SK-N-SH (cell line): ENCODE measurements at regions not wholly inside any gene's neighbourhood (a gene's known extent, or its start where the extent isn't known, plus 50 kb on each side); places are given as distances from the start of the nearest gene placed in this dataset.

Source experiments
- CTCF ChIA-PET: fragments of 300-600, 350-600 bp; formaldehyde crosslinking; extraction: SDS; loops from one replicate; lab custom pipeline; 2021; lab: Yijun Ruan, JAX
- POLR2A ChIA-PET: fragments of 350-600 bp; sonication (Branson Sonifier 250); formaldehyde crosslinking; extraction: SDS; loops from one replicate; lab custom pipeline; 2020; ENCODE audit warnings: antibody characterized with exemption, inconsistent platforms; lab: Yijun Ruan, JAX
- DNase-seq: peaks from one replicate; pipeline ENCODE4 v3.0.0; 2012
- H2AFZ ChIP-seq: fragments of 200-600 bp; sonication (generic); 2 replicates; pipeline ENCODE4 v1.8.1; 2016; ENCODE audit warnings: antibody characterized with exemption, mild to moderate bottlenecking, low read depth
- H3F3A ChIP-seq: fragments of 200-600 bp; sonication (generic); replicated peaks from 2 replicates; pipeline ENCODE3; 2016; ENCODE audit warnings: antibody characterized with exemption, mild to moderate bottlenecking; ENCODE audit not compliant: insufficient read depth
- H3K27ac ChIP-seq, 2 experiments: fragments of 200-500 bp in 1 of 2; fragments of 200-600 bp in 1 of 2; sonication (Bioruptor generic) in 1 of 2; sonication (generic), shearing (Covaris generic) in 1 of 2; 2 replicates each; pipeline versions ENCODE4 v1.5.1 to v1.6.1; 2014 to 2016; ENCODE audit warnings: low read depth in 2 of 2, inconsistent platforms in 1 of 2, low read length in 1 of 2, mild to moderate bottlenecking in 1 of 2, mixed read lengths in 1 of 2
- H3K27me3 ChIP-seq: fragments of 200-600 bp; sonication (generic), shearing (Covaris generic); 2 replicates; pipeline ENCODE4 v1.6.1; 2016; ENCODE audit warnings: mixed run types; ENCODE audit not compliant: insufficient read depth
- H3K36me3 ChIP-seq, 2 experiments: fragments of 200-500 bp in 1 of 2; fragments of 200-600 bp in 1 of 2; sonication (Bioruptor generic) in 1 of 2; sonication (generic) in 1 of 2; replicated peaks in 1 of 2; 2 replicates each; pipeline versions ENCODE3 to v1.5.1; 2014 to 2016; ENCODE audit warnings: low read length in 1 of 2, mild to moderate bottlenecking in 1 of 2; ENCODE audit not compliant: insufficient read depth in 2 of 2, control insufficient read depth in 1 of 2
- H3K4me1 ChIP-seq, 2 experiments: fragments of 200-500 bp in 1 of 2; fragments of 200-600 bp in 1 of 2; sonication (Bioruptor generic) in 1 of 2; sonication (generic), shearing (Covaris generic) in 1 of 2; 2 replicates each; pipeline versions ENCODE4 v1.5.1 to v1.6.1; 2014 to 2016; ENCODE audit warnings: low read depth in 1 of 2, low read length in 1 of 2, mixed run types in 1 of 2; ENCODE audit not compliant: insufficient read depth in 2 of 2, control insufficient read depth in 1 of 2
- H3K4me2 ChIP-seq: fragments of 200-600 bp; sonication (generic), shearing (Covaris generic); 2 replicates; pipeline ENCODE4 v1.6.1; 2017; ENCODE audit warnings: mixed run types
- H3K4me3 ChIP-seq, 2 experiments: fragments of 200-500 bp in 1 of 2; fragments of 200-600 bp in 1 of 2; sonication (Bioruptor generic) in 1 of 2; sonication (generic), shearing (Covaris generic) in 1 of 2; 2 replicates each; pipeline versions ENCODE4 v1.5.1 to v1.8.1; 2014 to 2016; ENCODE audit warnings: low read depth in 2 of 2, inconsistent platforms in 1 of 2, low read length in 1 of 2, mild to moderate bottlenecking in 1 of 2, mixed read lengths in 1 of 2, moderate library complexity in 1 of 2
- H3K79me2 ChIP-seq: fragments of 200-600 bp; sonication (generic); 2 replicates; pipeline ENCODE4 v1.8.1; 2017; ENCODE audit warnings: mild to moderate bottlenecking; ENCODE audit not compliant: insufficient read depth
- H3K9ac ChIP-seq: fragments of 200-600 bp; sonication (generic); 2 replicates; pipeline ENCODE4 v1.6.1; 2017; ENCODE audit warnings: mixed run types
- H3K9me2 ChIP-seq: fragments of 200-600 bp; sonication (generic); 2 replicates; pipeline ENCODE4 v1.6.1; 2017; ENCODE audit warnings: mixed run types
- H3K9me3 ChIP-seq: fragments of 200-600 bp; sonication (generic); 2 replicates; pipeline ENCODE4 v1.6.1; 2017; ENCODE audit warnings: mixed run types, mild to moderate bottlenecking, moderate library complexity
- H4K20me1 ChIP-seq: fragments of 200-600 bp; sonication (generic); 2 replicates; pipeline ENCODE4 v1.6.1; 2017; ENCODE audit warnings: mild to moderate bottlenecking, mixed run types; ENCODE audit not compliant: insufficient read depth
- ELF1 ChIP-seq: IDR thresholded peaks from 2 replicates; pipeline ENCODE4 v1.4.0; 2012
- EP300 ChIP-seq, 2 experiments: IDR thresholded peaks; 2 replicates each; pipeline versions ENCODE4 v1.4.0 to v1.6.1; 2012; ENCODE audit warnings: borderline replicate concordance in 1 of 2, low read depth in 1 of 2, low read length in 1 of 2
- FOSL2 ChIP-seq: IDR thresholded peaks from 2 replicates; pipeline ENCODE4 v1.4.0; 2012; ENCODE audit warnings: low read depth, mild to moderate bottlenecking, moderate library complexity, borderline replicate concordance
- FOXJ3 ChIP-seq: sonication (generic); formaldehyde crosslinking; IDR thresholded peaks from 2 replicates; pipeline ENCODE4 v1.5.1; 2020; ENCODE audit warnings: mild to moderate bottlenecking, missing genetic modification reagents
- GABPA ChIP-seq: IDR thresholded peaks from 2 replicates; pipeline ENCODE4 v1.4.0; 2012; ENCODE audit warnings: low read depth, mild to moderate bottlenecking
- GATA2 ChIP-seq: sonication (generic); formaldehyde crosslinking; IDR thresholded peaks from 2 replicates; pipeline ENCODE4 v1.5.0; 2020; ENCODE audit warnings: mild to moderate bottlenecking, missing genetic modification reagents
- JUND ChIP-seq: IDR thresholded peaks from 2 replicates; pipeline ENCODE4 v1.4.0; 2012
- MEF2A ChIP-seq: IDR thresholded peaks from 2 replicates; pipeline ENCODE4 v1.4.0; 2012; ENCODE audit warnings: low read depth, borderline replicate concordance
- PBX3 ChIP-seq: IDR thresholded peaks from 2 replicates; pipeline ENCODE4; 2012
- RAD21 ChIP-seq: IDR thresholded peaks from 2 replicates; pipeline ENCODE4 v1.6.1; 2012; ENCODE audit warnings: mild to moderate bottlenecking, low read length
- RXRA ChIP-seq: IDR thresholded peaks from 2 replicates; pipeline ENCODE4 v1.4.0; 2012; ENCODE audit warnings: low read depth, mild to moderate bottlenecking, borderline replicate concordance
- SIN3A ChIP-seq: IDR thresholded peaks from 2 replicates; pipeline ENCODE4 v1.6.1; 2012; ENCODE audit warnings: low read depth, mild to moderate bottlenecking, low read length, moderate library complexity, borderline replicate concordance
- TAF1 ChIP-seq: IDR thresholded peaks from 2 replicates; pipeline ENCODE4 v1.6.1; 2012; ENCODE audit warnings: low read depth, mild to moderate bottlenecking, low read length, moderate library complexity, borderline replicate concordance
- YY1 ChIP-seq: IDR thresholded peaks from 2 replicates; pipeline ENCODE4 v1.4.0; 2012; ENCODE audit warnings: low read depth, mild to moderate bottlenecking
- WGBS: methylation state at CpG from one replicate; pipeline ENCODE4 v1.1.6; 2017; ENCODE audit warnings: low lambda C conversion rate; 5-methylcytosine and 5-hydroxymethylcytosine counted together

- H4K20me1 ChIP-seq = no peaks in the 10 kb centered on the region
- no peak overlapping the region for H3K4me2 ChIP-seq
- H3K27me3 ChIP-seq = no peaks in the 10 kb centered on the region
- no peaks in the 10 kb centered on the region for H3F3A ChIP-seq
- no peak overlapping the region for H2AFZ ChIP-seq
- H3K9ac ChIP-seq = no peak overlapping the region
- no peaks in the 10 kb centered on the region for H3K9me2 ChIP-seq
- no peaks in the 10 kb centered on the region for H3K79me2 ChIP-seq
- ChIA-PET CTCF (no interaction called here), POLR2A (no interaction called here)
- no peak overlapping the region for H3K27ac ChIP-seq
- TF ChIP-seq GABPA = no peak
- TF ChIP-seq PBX3 = no peak
- TF ChIP-seq SIN3A = no peak
- TF ChIP-seq JUND = no peak
- TF ChIP-seq YY1 = no peak
- TF ChIP-seq RXRA = no peak
- no peak for TF ChIP-seq ELF1
- no peak for TF ChIP-seq GATA2 (CRISPR knock-in tag)
- TF ChIP-seq EP300 (IDR thresholded peaks at IDR 0.05; ENCODE audit: borderline replicate concordance in 1 of 2, low read depth in 1 of 2, low read length in 1 of 2) = no peak
- TF ChIP-seq MEF2A = no peak
- TF ChIP-seq TAF1 = no peak
- DNase-seq = no peak
- 0% methylated on average over 2 of the region's 2 CpGs for WGBS
- H3K9me3 ChIP-seq = no peaks in the 10 kb centered on the region
- H3K4me1 ChIP-seq = no peaks in the 10 kb centered on the region
- no peaks in the 10 kb centered on the region for H3K36me3 ChIP-seq
- no peak overlapping the region for H3K4me3 ChIP-seq
Observed at GRCh38 chrX:149302705-149303104, 202.4 kb downstream of the IDS start.

GRCh38 chrX:149298111-149298510 is 207.0 kb downstream of the IDS start:
- no peaks in the 10 kb centered on the region for H3K27me3 ChIP-seq
- no peak overlapping the region for H3K4me3 ChIP-seq
- no peaks in the 10 kb centered on the region for H3K9me3 ChIP-seq
- no peaks in the 10 kb centered on the region for H3F3A ChIP-seq
- H3K79me2 ChIP-seq = no peaks in the 10 kb centered on the region
- ChIA-PET CTCF (no interaction called here), POLR2A (no interaction called here)
- no peaks in the 10 kb centered on the region for H3K36me3 ChIP-seq
- no peak overlapping the region for H3K9ac ChIP-seq
- no peak overlapping the region for H3K4me2 ChIP-seq
- no peaks in the 10 kb centered on the region for H3K9me2 ChIP-seq
- no peak overlapping the region for H3K27ac ChIP-seq
- TF ChIP-seq FOXJ3 (no peak), RAD21 (no peak), RXRA (no peak), PBX3 (no peak), FOSL2 (no peak)
- no peaks in the 10 kb centered on the region for H3K4me1 ChIP-seq
- H2AFZ ChIP-seq = no peak overlapping the region
- 0% methylated on average over 1 of the region's 1 CpG for WGBS
- DNase-seq = no peak
- H4K20me1 ChIP-seq = no peaks in the 10 kb centered on the region
